Right lobe of liver (tissue), 6 donors: ENCODE measurements at regions not wholly inside any gene's neighbourhood (a gene's known extent, or its start where the extent isn't known, plus 50 kb on each side); places are given as distances from the start of the nearest gene placed in this dataset.

ENCODE experiments used
- ATAC-seq, 4 donors: fragments of 200-7000 bp; cut with Tn5 transposase; one replicate each; pipeline ENCODE4 v1.9.1; 2020; ENCODE audit warnings: mild to moderate bottlenecking in 4 of 4, moderate library complexity in 4 of 4
- DNase-seq, 3 donors: peaks; one replicate each; pipeline ENCODE4 v3.0.0-alpha.2; 2020
- H3K27ac ChIP-seq, 3 donors: fragments of 200-600 bp; one replicate each; pipeline ENCODE4 v1.8.0; 2022
- H3K27me3 ChIP-seq, 2 donors: fragments of 200-600 bp; one replicate each; pipeline ENCODE4 v1.8.0; 2022
- H3K36me3 ChIP-seq, 4 donors: fragments of 200-600 bp; sonication (generic) in 1 of 4; one replicate each; pipeline versions ENCODE4 v1.5.1 to v1.8.0; 2017 to 2022; ENCODE audit warnings: control low read depth in 1 of 4
- H3K4me1 ChIP-seq, 4 donors: fragments of 200-600 bp; sonication (generic) in 1 of 4; one replicate each; pipeline versions ENCODE4 v1.5.1 to v1.8.0; 2017 to 2022; ENCODE audit warnings: control low read depth in 1 of 4
- H3K4me3 ChIP-seq, 3 donors: fragments of 200-600 bp; one replicate each; pipeline ENCODE4 v1.8.0; 2022
- H3K9me3 ChIP-seq, 4 donors: fragments of 200-600 bp; sonication (generic) in 1 of 4; one replicate each; pipeline versions ENCODE4 v1.5.1 to v1.8.0; 2017 to 2022; ENCODE audit warnings: control low read depth in 1 of 4
- POLR2A ChIP-seq: fragments of 450-650 bp; IDR thresholded peaks from one replicate; pipeline ENCODE4 v1.6.1; 2017; ENCODE audit warnings: antibody characterized with exemption, mild to moderate bottlenecking
- WGBS: methylation state at CpG from one replicate; pipeline ENCODE4 v1.1.6; 2018; ENCODE audit warnings: low coverage, low lambda C conversion rate; ENCODE audit not compliant: insufficient coverage; ENCODE audit errors: missing lambda C conversion rate; 5-methylcytosine and 5-hydroxymethylcytosine counted together
- intact Hi-C, 2 donors: fragments of 100-400 bp; cut with DNase I; formaldehyde crosslinking; loops; one replicate each; pipeline versions ENCODE4 v1.11.2 to v1.14.1; 2022
- TF ChIP-seq, protein P1 (sequence below), 4 donors: fragments of 200-600 bp in 3 of 4; fragments of 450-650 bp in 1 of 4; IDR thresholded peaks; one replicate each; pipeline versions ENCODE4 v1.5.1 to v1.8.0; 2016 to 2022; ENCODE audit warnings: antibody characterized with exemption in 4 of 4, mild to moderate bottlenecking in 2 of 4
- donor health status: DM: no; HTN: yes; CAD: no.
- donor health status: DM: no; HTN: no; CAD: no.
- donor health status: DM: no; HTN: no; CAD: no.
- donor health status: DM: no; HTN: yes; CAD: no.
- donor health status: DM: no; HTN: yes; CAD: no.

GRCh38 chr7:156590212-156590611, 50.4 kb upstream of the RNF32 start:
- peak in 1 of 3 donors; percentile 43 for DNase-seq
- no peaks in the 10 kb centered on the region for H3K9me3 ChIP-seq
- H3K27ac ChIP-seq, result no peak overlapping the region
- intact Hi-C loops, result no loop called here
- TF ChIP-seq POLR2A, result no peak
- TF ChIP-seq, protein P1, sequence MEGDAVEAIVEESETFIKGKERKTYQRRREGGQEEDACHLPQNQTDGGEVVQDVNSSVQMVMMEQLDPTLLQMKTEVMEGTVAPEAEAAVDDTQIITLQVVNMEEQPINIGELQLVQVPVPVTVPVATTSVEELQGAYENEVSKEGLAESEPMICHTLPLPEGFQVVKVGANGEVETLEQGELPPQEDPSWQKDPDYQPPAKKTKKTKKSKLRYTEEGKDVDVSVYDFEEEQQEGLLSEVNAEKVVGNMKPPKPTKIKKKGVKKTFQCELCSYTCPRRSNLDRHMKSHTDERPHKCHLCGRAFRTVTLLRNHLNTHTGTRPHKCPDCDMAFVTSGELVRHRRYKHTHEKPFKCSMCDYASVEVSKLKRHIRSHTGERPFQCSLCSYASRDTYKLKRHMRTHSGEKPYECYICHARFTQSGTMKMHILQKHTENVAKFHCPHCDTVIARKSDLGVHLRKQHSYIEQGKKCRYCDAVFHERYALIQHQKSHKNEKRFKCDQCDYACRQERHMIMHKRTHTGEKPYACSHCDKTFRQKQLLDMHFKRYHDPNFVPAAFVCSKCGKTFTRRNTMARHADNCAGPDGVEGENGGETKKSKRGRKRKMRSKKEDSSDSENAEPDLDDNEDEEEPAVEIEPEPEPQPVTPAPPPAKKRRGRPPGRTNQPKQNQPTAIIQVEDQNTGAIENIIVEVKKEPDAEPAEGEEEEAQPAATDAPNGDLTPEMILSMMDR (IDR thresholded peaks at IDR 0.05), result no peak
- peak; percentile 66 to 95 (median 92) for ATAC-seq
- H3K36me3 ChIP-seq, result no peaks in the 10 kb centered on the region
- no peak overlapping the region for H3K4me3 ChIP-seq
- 12% methylated on average over 2 of the region's 6 CpGs for WGBS
- no peaks in the 10 kb centered on the region for H3K27me3 ChIP-seq
- peaks cover 0 to 5% (median 0%) of the 10 kb centered on the region in 4 donors for H3K4me1 ChIP-seq

- TF ChIP-seq, protein P1 (IDR thresholded peaks at IDR 0.05), result no peak
- no peak for TF ChIP-seq POLR2A
- no peak overlapping the region for H3K27ac ChIP-seq
These were observed 50.8 kb upstream of the RNF32 start for GRCh38 chr7:156589808-156590207.

GRCh38 chr7:156585926-156586325, 54.6 kb upstream of the RNF32 start:
- DNase-seq (no peak), ATAC-seq (no peak)
- TF ChIP-seq, protein P1 (IDR thresholded peaks at IDR 0.05), result no peak
- no peak for TF ChIP-seq POLR2A
- no peaks in the 10 kb centered on the region for H3K9me3 ChIP-seq
- H3K36me3 ChIP-seq, result no peaks in the 10 kb centered on the region
- intact Hi-C loops, result no loop called here
- no peaks in the 10 kb centered on the region for H3K4me1 ChIP-seq
- no peak overlapping the region for H3K27ac ChIP-seq
- 83% methylated on average over 1 of the region's 1 CpG for WGBS
- H3K27me3 ChIP-seq, result no peaks in the 10 kb centered on the region
- no peak overlapping the region for H3K4me3 ChIP-seq

More at GRCh38 chr7:156589808-156590207, 50.8 kb upstream of the RNF32 start:
- Histone ChIP-seq H3K4me1 (peaks cover 0 to 5% (median 0%) of the 10 kb centered on the region in 4 donors), H3K27me3 (no peaks in the 10 kb centered on the region), H3K4me3 (no peak overlapping the region), H3K9me3 (no peaks in the 10 kb centered on the region), H3K36me3 (no peaks in the 10 kb centered on the region)
- ATAC-seq, result peak in 3 of 4 donors; percentile 25 to 45 (median 36)
- WGBS, result 81% methylated on average over 2 of the region's 2 CpGs
- intact Hi-C loops, result no loop called here
- DNase-seq, result no peak

DNA sequence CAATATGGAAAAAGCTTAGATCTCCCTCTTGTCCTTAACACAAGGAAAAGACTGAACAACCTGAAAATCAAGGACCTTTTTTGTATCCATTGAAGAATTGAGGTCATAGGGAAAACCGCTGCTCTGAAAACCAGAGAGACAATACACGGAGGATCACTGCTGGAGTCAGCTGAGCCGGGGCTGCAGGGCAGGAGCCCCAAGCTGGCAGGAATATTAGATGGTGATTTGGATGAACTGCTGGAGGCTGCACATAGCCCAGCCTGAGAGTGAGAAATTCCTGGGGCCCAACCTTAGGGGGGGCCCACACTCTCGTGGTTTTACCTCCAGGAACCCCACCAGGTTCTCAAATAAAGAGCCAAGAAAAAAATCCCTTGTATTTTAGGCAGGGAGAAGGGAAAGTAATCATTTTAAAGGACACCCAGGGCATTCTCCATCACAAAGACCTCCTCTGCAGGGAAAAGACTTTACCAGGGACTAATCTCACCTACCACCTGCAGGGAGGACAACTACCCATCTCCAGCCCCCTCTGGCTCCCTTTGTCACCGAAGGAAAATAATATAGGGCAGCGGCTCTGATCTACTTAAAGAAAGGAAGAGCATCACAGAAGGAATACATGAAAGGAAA, 55.4 kb upstream of the RNF32 start:
- H3K36me3 ChIP-seq, result no peaks in the 10 kb centered on the region
- WGBS, result 50% methylated on average over 6 of the region's 6 CpGs
- no peak for TF ChIP-seq POLR2A
- TF ChIP-seq, protein P1 (IDR thresholded peaks at IDR 0.05), result no peak
- DNase-seq (no peak), ATAC-seq (no peak)
- no peak overlapping the region for H3K27ac ChIP-seq
- H3K27me3 ChIP-seq, result no peaks in the 10 kb centered on the region
- no peaks in the 10 kb centered on the region for H3K4me1 ChIP-seq
- H3K4me3 ChIP-seq, result no peak overlapping the region
- intact Hi-C loops, result no loop called here
- H3K9me3 ChIP-seq, result no peaks in the 10 kb centered on the region
